SJSA1 (cell line): ENCODE measurements at regions not wholly inside any gene's neighbourhood (a gene's known extent, or its start where the extent isn't known, plus 50 kb on each side); places are given as distances from the start of the nearest gene placed in this dataset.

Experiments used
- DNase-seq, 2 experiments: peaks; one replicate each; pipeline ENCODE4 v3.0.0-alpha.2; 2015 to 2020; ENCODE audit warnings: low spot score in 2 of 2, low read depth in 1 of 2
- H3K27ac ChIP-seq: fragments of 250-450 bp; sonication (Bioruptor Pico); 2 replicates; pipeline ENCODE4 v1.5.1; 2020; ENCODE audit warnings: mild to moderate bottlenecking, moderate library complexity
- H3K27me3 ChIP-seq: fragments of 250-450 bp; sonication (Bioruptor Pico); replicated peaks from 2 replicates; pipeline ENCODE4 v1.5.1; 2020; ENCODE audit warnings: mild to moderate bottlenecking, moderate library complexity
- H3K36me3 ChIP-seq: fragments of 250-450 bp; sonication (Bioruptor Pico); 2 replicates; pipeline ENCODE4 v1.5.1; 2020; ENCODE audit warnings: mild to moderate bottlenecking
- H3K4me1 ChIP-seq: fragments of 250-450 bp; sonication (Bioruptor Pico); replicated peaks from 2 replicates; pipeline ENCODE4 v1.6.1; 2021; ENCODE audit warnings: mild to moderate bottlenecking
- H3K4me3 ChIP-seq: fragments of 250-450 bp; sonication (Bioruptor Pico); 2 replicates; pipeline ENCODE4 v1.5.1; 2020; ENCODE audit warnings: mild to moderate bottlenecking
- H3K9me3 ChIP-seq: fragments of 250-450 bp; sonication (Bioruptor Pico); replicated peaks from 2 replicates; pipeline ENCODE4 v1.5.1; 2020; ENCODE audit warnings: mild to moderate bottlenecking

DNA sequence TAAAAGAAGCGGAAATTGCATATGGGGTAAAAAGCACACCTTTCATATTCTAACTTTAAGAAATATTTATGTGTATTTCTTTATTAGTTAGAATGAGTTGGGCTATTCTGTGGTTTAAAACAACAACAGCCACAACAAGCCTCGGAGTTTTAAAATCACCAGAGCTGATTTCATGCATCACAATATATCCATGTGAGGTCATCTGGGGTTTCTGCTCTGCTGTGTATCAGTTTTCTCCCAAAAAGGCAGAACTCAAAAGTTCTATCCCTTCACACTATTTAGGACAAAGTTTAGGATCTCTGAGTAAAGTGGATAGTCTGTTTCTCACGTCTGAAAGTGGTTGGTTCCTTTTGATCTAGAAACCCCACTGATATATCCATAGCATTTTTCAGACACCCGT lies 601.5 kb upstream of the GCFC2 start:
- Histone ChIP-seq H3K36me3 (no peaks in the 10 kb centered on the region), H3K27me3 (no peaks in the 10 kb centered on the region; the same call in 1 of the 2 replicates), H3K4me1 (no peaks in the 10 kb centered on the region), H3K4me3 (no peak overlapping the region), H3K9me3 (no peaks in the 10 kb centered on the region), H3K27ac (no peak overlapping the region)
- no peak for DNase-seq

DNA sequence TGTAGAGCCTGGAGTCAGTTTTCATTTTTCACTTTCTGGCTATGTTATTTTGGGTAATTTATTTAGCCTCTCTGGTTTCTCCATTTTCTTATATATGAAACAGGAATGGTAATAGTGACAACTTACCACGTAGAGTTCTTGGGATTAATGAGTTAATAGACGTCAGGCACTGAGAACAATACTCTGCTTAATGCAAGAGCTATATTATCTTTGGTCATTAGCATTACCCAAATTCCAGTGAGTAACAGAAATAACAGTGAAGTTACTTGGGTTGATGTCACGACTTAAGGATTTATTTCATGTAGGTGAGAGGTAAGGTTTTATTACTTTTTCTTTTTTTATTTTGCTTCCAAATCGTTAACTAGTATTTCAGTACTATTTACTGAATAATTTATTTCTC lies 601.0 kb upstream of the GCFC2 start:
- DNase-seq = no peak
- Histone ChIP-seq H3K27ac (no peak overlapping the region), H3K36me3 (no peaks in the 10 kb centered on the region), H3K4me1 (no peaks in the 10 kb centered on the region), H3K4me3 (no peak overlapping the region), H3K9me3 (no peaks in the 10 kb centered on the region), H3K27me3 (no peaks in the 10 kb centered on the region; the same call in 1 of the 2 replicates)

DNA sequence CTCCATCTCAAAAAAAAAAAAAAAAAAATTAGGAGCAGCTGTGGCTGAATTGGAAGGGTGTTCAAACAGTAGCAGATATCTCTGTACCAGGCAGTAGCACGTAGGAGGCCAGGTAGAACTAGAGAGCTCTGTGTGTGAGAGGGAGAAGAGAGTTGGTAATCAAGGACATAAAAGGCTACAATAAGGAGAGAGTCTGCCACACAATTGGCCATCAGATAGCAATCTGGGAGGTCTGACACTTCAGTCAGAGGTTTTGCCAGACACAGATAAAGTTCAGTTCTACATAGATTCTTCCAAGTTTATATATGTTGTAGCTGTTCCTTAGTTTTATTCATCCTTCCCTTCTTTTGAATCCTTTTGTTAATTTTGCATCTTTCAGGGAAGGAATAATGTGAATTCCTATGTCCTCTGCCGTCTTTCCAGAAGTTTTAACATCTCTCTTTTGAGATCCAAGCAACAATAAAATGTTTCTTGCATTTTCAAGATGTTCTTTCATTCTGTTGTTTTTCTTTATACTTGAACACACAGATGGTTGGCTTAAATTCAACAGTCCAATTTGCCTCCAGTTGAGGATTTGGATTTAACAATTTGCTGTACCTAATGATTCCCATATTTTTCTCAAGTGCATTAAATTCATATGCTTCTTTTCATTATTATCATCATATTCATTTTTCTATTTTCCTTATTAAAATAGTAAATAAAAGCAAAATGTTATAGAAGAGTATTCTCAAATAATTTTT lies 600.3 kb upstream of the GCFC2 start:
- no peaks in the 10 kb centered on the region for H3K36me3 ChIP-seq
- H3K9me3 ChIP-seq = no peaks in the 10 kb centered on the region
- H3K27me3 ChIP-seq = no peaks in the 10 kb centered on the region
- DNase-seq = no peak
- H3K4me1 ChIP-seq = no peaks in the 10 kb centered on the region
- H3K4me3 ChIP-seq = no peak overlapping the region
- no peak overlapping the region for H3K27ac ChIP-seq

DNA sequence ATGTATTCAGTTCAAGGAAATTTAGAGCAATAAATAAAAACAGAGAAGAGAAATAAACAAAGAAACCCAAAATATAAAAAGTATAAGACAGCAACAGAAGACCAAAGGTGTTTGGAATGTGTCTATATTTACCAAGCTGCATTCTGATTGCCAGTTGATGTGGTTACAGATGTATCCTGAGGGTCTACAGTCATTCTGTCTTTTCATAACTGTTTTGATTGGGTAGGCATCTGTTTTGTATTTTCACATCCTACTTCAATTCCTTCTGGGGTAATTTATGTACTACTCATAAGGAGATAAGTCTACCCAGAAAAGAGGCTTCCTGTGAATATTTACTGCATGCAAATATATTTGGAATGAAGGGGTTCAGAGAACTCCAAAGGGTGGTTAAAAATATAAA lies 596.8 kb upstream of the GCFC2 start:
- no peaks in the 10 kb centered on the region for H3K4me1 ChIP-seq
- H3K9me3 ChIP-seq = no peaks in the 10 kb centered on the region
- no peak for DNase-seq
- H3K4me3 ChIP-seq = no peak overlapping the region
- no peak overlapping the region for H3K27ac ChIP-seq
- no peaks in the 10 kb centered on the region for H3K36me3 ChIP-seq
- H3K27me3 ChIP-seq = no peaks in the 10 kb centered on the region

DNA sequence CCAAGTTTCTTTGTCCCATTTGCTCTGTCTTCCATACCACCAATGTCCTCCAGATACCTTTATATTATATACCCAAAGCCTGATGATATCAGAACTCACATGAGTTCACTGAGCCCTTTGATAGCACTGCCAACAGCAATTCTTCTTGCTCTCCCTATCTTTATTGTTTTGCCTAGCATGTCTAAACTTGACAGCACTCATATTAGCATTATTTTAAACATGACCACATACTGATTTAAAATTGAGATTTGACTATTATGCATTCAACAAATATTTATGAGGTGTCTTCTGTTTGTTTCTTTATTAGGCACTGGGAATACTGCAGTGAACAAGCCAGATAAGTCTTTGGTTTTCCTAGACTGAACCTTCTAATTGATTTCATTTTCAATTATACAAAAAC lies 587.3 kb upstream of the GCFC2 start:
- no peaks in the 10 kb centered on the region for H3K27me3 ChIP-seq
- no peaks in the 10 kb centered on the region for H3K4me1 ChIP-seq
- H3K9me3 ChIP-seq = no peaks in the 10 kb centered on the region
- no peak overlapping the region for H3K27ac ChIP-seq
- DNase-seq = no peak
- no peaks in the 10 kb centered on the region for H3K36me3 ChIP-seq
- H3K4me3 ChIP-seq = no peak overlapping the region

DNA sequence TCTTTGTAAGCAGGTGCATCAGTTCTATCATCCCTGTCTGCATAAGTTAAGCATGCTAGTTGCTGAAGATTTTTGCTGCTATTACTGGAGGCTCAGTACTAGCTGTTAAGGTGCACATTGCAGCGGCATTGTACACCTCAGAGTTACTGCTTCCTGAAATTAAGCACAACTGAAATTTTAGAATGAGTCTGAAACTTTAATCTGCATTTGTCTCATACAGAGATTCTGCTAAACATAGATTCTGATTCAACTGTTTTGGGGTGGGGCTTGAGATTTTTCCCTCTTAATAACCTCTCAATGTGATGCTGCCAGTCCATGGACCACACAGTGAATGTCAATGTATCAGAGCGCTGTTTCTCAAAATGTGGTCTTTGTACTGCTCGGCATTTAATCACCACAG lies 585.7 kb upstream of the GCFC2 start:
- no peak overlapping the region for H3K27ac ChIP-seq
- no peak overlapping the region for H3K4me3 ChIP-seq
- H3K27me3 ChIP-seq = no peaks in the 10 kb centered on the region; the same call in 1 of the 2 replicates
- no peaks in the 10 kb centered on the region for H3K36me3 ChIP-seq
- no peaks in the 10 kb centered on the region for H3K4me1 ChIP-seq
- no peaks in the 10 kb centered on the region for H3K9me3 ChIP-seq
- DNase-seq = no peak

DNA sequence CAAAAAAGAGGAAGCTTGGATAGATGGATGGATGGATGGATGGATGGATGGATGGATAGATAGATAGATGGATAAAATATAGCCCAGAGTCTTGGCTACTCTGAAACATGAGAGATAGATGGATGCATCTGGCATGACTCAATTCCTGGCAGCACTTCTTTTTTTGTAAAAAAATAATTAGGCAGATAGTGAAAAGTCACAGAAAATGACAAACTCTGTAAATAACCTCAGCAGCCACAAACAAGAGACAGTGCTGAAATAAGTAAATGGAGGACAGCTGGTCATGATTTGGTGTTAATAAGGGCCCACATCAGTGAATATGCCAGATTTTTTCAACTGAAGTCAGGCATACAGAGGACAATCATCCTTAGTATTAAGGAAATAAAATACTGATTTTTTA lies 585.0 kb upstream of the GCFC2 start:
- H3K27ac ChIP-seq = no peak overlapping the region

DNA sequence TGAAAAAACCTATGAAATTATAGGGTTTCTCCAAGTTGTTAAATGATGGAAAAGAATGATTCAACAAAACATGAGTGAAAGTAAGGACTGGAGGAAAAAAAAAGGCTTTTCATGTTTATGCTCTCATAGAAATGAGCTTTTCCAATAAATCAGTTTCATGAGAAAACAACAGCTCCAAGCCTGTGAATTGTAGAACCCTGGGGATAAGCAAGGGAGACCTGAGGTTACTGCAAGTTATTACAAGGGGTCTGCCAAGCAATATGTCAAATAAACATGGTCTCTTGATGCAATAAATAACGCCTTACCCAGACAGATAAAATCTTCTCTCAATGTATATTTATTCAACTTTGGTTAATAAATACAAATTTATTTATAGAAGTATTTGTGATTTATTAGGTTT lies 577.9 kb upstream of the GCFC2 start:
- no peaks in the 10 kb centered on the region for H3K36me3 ChIP-seq

More for the DNA sequence above, 585.0 kb upstream of the GCFC2 start:
- Histone ChIP-seq H3K4me1 (no peaks in the 10 kb centered on the region), H3K27me3 (no peaks in the 10 kb centered on the region; the same call in 1 of the 2 replicates), H3K4me3 (no peak overlapping the region), H3K9me3 (no peaks in the 10 kb centered on the region), H3K36me3 (no peaks in the 10 kb centered on the region)
- DNase-seq = no peak

DNA sequence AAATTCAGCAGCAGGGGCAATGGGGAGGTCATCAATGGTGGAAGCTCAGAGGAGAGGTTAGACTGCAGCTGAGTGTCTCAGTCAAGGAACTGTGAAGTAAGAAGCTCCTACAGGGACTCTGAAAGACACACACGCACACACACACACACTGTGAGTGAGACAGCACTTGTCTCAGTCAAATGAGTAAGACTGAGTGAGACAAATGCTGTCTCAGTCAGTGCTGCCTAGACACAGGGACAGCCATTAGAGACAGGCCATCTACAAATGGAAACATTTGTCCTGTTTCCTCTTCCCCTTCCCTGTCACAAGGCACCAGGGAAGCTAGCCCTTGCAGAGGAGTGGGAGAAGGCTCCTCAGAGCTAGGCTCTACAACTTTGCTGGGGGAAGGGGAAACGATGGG lies 577.4 kb upstream of the GCFC2 start:
- no peak overlapping the region for H3K4me3 ChIP-seq
- no peak for DNase-seq
- no peaks in the 10 kb centered on the region for H3K9me3 ChIP-seq
- no peak overlapping the region for H3K27ac ChIP-seq
- H3K27me3 ChIP-seq = no peaks in the 10 kb centered on the region; the same call in 1 of the 2 replicates
- H3K4me1 ChIP-seq = no peaks in the 10 kb centered on the region
- H3K36me3 ChIP-seq = no peaks in the 10 kb centered on the region

More for the DNA sequence above, 577.9 kb upstream of the GCFC2 start:
- H3K4me1 ChIP-seq = no peaks in the 10 kb centered on the region
- no peak for DNase-seq
- no peak overlapping the region for H3K4me3 ChIP-seq
- no peak overlapping the region for H3K27ac ChIP-seq
- no peaks in the 10 kb centered on the region; the same call in 1 of the 2 replicates for H3K27me3 ChIP-seq
- H3K9me3 ChIP-seq = no peaks in the 10 kb centered on the region

DNA sequence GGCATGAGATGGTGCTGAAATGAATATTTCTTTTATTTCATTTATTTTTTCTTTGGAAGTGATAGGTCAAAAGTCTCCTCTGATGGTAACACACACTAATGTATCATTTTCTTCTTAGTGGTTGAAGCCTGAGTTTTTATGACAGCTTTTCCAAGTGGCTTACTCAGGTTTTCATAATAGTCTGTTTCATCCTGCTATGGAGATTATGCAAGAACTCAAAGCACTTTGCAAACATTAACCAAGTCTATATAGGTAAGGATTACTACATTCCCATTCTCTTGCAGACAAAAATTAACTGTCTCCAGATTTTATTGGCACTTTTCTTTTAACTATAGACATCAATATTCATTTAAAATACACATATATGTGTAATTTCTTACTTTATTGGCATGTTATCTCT lies 572.6 kb upstream of the GCFC2 start:
- Histone ChIP-seq H3K27ac (no peak overlapping the region), H3K9me3 (no peaks in the 10 kb centered on the region), H3K36me3 (no peaks in the 10 kb centered on the region), H3K27me3 (no peaks in the 10 kb centered on the region; the same call in 1 of the 2 replicates), H3K4me3 (no peak overlapping the region), H3K4me1 (no peaks in the 10 kb centered on the region)
- DNase-seq = no peak

DNA sequence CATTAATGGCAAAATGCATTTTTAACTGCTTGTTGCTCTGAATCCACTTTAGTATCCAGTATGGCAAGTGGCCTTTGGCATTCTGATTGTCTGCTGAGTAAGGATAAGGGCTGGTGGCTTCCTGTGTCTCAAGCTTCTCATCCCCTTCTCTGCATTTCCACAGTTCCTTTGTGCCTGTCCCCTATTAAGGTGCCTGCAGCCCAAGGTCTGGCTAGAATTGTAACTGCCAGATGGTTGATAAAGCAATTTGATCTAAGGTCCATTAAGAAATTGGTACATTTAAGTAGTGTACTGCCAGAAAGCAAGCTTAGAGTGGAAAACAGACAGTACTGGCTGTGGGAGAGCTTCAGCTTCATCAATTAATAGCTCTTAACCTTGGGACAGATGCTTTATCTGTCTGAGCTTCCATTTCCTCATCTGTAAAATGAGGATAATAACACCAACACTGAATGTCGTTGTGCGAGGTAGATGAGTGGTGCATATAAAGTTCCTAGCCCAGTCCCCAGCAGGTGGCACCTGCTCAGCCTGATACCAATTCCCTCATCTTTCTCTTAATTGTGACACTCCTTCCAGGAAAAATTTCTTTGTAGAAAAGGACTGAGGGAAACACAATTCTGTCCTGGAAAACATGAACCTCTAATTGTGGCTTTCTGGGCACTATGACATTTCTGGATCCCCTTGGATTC lies 570.6 kb upstream of the GCFC2 start:
- no peak overlapping the region for H3K27ac ChIP-seq
- no peak overlapping the region for H3K4me3 ChIP-seq
- DNase-seq = no peak
- no peaks in the 10 kb centered on the region; the same call in 1 of the 2 replicates for H3K27me3 ChIP-seq
- H3K36me3 ChIP-seq = no peaks in the 10 kb centered on the region
- H3K9me3 ChIP-seq = no peaks in the 10 kb centered on the region
- H3K4me1 ChIP-seq = no peaks in the 10 kb centered on the region

DNA sequence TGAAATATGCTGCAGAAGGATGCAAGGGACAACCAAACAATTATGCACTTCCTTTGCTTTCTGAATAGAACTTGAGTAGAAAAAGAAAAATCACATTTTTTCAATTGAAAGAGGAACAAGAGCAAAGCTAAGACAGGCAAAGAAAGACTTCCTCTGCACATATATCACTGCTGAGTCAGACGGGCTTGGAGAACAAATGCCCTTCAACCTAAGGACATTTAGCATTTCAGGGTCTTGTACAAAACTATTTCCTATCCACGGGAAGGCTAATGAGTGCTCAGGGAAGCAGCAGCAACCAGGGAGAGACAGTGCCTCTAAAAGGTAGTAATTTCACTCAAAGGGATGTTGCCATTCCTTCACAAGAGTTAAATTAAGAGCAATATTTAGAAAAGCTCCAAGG lies 570.0 kb upstream of the GCFC2 start:
- H3K4me1 ChIP-seq = no peaks in the 10 kb centered on the region
- DNase-seq = no peak
- no peaks in the 10 kb centered on the region; the same call in 1 of the 2 replicates for H3K27me3 ChIP-seq
- no peaks in the 10 kb centered on the region for H3K9me3 ChIP-seq
- H3K27ac ChIP-seq = no peak overlapping the region
- H3K4me3 ChIP-seq = no peak overlapping the region
- no peaks in the 10 kb centered on the region for H3K36me3 ChIP-seq

DNA sequence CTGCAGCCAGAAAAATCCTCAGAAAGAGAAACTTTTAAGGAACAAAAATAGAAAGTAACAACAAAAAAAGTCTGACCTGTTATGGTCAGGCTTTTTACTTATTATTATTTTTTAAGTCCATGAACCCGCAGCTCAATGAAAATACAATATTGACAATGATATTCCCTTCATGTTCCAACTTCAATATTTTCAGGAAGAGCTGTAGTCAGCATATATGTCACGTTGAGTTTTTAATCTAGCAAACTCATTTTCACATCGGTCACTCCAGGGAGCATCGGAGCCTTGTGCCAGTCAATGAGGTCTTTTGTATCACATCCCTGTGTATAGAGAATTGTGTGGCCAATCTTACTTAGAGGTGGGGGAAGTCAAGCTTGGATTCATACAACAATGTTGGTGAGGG lies 568.4 kb upstream of the GCFC2 start:
- Histone ChIP-seq H3K27me3 (no peaks in the 10 kb centered on the region; the same call in 1 of the 2 replicates), H3K4me3 (no peak overlapping the region), H3K36me3 (no peaks in the 10 kb centered on the region), H3K4me1 (no peaks in the 10 kb centered on the region), H3K9me3 (no peaks in the 10 kb centered on the region), H3K27ac (no peak overlapping the region)
- no peak for DNase-seq

DNA sequence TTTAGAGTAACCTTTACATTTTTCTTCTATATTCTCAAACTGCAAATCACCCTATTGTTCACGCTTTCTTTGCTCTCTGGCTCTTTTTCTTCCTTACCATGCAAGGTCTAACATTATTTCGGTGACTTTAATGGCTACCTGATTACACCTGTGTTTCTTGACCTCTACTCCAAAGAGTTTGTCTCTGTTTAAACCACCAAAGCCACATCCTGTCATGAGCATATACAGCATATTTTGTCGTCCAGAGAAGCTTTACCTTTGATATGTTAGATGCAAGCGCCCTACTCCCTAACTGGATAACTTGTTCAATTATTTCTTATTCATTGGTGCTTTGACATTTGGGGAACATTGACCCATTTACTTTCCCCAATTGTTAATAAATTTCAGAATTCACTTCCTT lies 565.1 kb upstream of the GCFC2 start:
- no peaks in the 10 kb centered on the region for H3K9me3 ChIP-seq
- H3K4me1 ChIP-seq = no peaks in the 10 kb centered on the region
- H3K4me3 ChIP-seq = no peak overlapping the region
- H3K27ac ChIP-seq = no peak overlapping the region
- no peak for DNase-seq
- H3K36me3 ChIP-seq = no peaks in the 10 kb centered on the region
- no peaks in the 10 kb centered on the region; the same call in 1 of the 2 replicates for H3K27me3 ChIP-seq
